NCI-H446 treated with DMSO at 0.1 percent for 48 hours (cell line): ENCODE measurements at regions not wholly inside any gene's neighbourhood (a gene's known extent, or its start where the extent isn't known, plus 50 kb on each side); places are given as distances from the start of the nearest gene placed in this dataset.
"Not testable (repeated sequence)": the region's sequence is repeated elsewhere in the genome, so short reads cannot be mapped to it uniquely, and the experiment has no call there.

Source experiments
- DNase-seq: peaks from one replicate; lab custom pipeline; 2025; lab: John Stamatoyannopoulos, UW

DNA sequence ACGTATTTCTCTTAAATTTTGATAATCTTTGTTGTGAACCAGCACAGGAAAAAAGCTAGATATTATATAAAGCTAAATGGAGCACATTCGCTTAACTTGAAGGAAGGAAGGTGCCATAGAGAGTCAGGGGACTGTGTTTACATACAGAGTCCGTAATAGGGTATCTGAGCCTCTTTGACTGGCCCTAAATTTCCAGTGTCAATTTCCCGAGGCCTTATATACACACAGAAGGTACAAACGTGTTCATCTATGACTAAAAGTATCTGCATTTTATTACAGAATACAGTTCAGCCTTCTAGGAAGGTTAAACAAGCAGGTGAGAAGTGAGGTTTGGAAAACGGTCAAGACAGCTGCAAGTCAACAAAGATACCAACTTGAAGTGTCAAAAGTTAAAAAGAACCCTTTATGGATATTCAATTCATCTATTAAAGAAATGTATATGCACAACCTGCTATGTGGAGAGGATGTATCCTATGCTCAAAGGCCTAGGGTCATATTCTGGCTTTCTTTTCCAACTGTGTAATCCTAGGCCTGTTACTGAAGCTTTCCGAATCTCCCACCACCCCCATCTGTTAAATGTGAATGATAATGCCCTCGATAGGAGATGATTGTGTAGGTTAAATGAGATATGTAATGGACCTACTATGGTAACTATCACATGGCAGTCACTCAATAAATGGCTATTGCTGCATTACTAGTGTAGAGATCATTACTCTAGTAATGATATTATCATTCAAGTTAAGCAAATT is 263.7 kb upstream of the MAF start:
- DNase-seq, result no peak

DNA sequence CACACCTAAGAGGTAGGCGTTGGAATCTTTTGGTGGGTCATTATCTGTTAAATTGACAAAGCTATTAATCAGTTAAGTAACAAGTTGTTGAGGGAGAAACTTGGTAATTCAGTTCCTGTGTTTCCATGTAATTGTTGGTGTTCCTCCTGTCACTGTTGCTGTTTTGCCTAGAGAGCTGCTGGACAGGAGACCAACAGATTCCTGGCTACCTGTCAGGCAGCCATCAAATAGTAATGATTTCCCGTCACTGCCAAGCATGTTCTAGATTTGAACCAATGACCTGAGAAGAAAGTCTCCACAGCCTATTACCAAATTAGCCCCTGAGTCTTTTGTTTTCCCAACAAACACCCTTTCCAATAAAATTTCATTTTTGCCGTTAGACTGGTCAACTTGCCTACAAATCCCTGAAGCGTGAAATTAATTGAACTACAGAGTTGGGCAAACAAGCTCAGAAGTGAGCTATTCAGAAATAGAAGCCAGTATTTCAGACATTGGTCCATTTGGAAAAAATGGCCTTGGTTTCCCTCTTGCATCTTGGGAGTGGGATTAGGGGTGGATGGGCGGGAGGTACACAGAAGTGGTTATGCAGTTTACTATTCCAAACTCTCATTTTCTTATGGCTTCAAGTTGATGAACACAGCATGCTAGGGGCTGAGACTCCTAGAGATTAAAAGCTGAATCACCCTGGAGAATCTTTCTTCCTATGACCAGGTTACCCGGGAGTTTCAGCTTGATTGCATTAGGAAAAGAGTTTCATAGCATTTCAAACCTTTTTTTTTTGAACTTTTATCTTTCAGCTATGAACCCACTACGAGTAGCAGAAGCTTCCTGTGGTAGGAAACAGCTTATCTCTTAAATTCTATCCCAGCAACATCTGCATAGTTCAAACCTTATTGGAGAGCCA is 262.8 kb upstream of the MAF start:
- DNase-seq, result no peak

DNA sequence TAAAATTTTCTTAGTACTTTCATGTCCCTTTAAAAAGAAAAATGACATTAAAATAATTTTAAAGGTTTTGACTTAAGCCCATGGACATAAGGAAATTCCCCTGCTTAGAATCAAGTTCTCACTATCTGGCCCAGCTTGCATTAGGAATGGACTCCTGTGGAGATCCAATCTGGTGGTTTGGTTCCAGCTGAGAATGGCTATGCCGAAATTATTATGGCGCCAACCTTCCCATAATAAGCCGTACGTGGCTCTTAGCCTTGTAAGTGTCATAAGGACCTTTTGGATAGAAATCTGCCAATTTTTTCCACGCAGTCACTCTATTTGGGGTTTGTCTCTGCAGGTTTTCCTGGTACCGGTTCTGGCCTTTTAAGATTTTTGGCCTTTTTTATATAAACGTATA is 262.1 kb upstream of the MAF start:
- DNase-seq, result no peak

DNA sequence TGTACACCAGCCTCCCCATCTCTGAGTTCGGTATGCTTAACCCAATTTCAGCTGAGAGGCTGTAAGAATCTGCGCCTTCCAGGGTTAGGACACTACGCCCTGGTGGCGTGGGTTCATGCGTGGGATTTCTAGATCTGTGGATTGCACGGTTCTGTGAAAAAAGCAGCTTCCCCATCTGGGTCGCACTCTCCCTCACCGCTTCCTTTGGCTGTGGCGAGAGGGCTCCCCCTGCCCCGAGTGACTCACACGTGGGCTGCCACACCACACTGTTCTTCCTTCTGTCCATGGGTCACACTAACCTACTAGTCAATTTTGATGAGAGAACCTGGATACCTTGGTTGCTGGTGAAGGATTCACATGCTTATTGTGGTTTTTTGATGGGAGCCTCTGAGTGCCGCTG is 256.0 kb upstream of the MAF start:
- no peak for DNase-seq

DNA sequence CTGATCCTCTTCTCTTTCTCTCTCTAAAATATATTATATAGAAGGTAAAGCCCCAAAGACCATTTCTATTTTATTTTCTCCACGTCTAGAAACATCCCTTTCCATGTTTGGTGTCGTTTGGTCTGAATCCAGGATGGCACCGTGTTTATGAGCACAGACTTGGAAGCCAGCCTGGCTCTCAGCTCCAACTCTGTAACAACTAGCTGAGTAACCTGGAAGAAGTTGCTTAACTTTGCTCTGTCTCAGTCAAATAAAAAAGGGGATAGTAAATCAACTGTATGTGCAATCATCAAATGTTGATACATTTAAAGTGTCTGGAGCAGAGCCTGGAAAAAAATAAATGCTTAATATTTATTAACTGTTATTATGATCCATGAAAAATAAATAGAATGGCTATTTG is 249.8 kb upstream of the MAF start:
- DNase-seq, result no peak

DNA sequence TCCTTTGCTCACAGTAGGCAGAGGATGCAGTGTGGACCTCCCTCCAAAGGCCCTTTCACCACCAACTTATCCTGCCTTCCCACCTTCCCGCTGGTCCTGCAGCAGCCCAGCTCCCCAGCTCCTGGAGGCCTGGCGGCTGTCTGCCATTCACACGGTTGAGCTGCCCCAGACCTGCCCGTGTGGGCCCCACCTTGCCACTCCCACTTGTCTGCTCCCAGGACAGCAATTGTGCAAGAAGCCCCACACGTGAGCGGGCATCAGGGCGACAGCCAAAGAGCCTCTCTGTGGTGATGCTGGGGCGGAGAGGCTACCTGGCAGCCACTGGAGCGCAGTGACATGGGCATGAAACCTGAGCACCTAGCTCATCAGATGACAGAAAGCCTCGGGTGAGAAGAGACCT is 248.6 kb upstream of the MAF start:
- no peak for DNase-seq

DNA sequence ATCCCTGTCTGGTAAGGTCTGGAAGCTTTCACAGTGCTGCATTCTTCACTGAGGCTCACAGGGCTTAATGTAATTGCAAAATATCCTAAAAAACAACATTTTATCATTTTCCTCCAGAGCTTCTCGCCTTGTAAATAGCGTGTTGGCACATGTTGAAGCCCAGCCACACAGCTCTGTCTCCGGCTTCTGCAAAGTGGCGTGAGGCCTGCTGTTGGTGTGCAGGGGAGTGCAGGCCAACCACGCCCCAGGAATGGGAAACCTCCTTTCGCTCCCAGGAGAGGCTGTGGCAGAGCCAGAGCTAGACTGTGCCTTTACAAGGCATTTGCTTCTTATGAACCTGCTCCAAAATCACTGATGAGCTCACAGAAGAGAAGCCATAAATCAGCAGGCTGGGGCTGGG is 248.2 kb upstream of the MAF start:
- no peak for DNase-seq

DNA sequence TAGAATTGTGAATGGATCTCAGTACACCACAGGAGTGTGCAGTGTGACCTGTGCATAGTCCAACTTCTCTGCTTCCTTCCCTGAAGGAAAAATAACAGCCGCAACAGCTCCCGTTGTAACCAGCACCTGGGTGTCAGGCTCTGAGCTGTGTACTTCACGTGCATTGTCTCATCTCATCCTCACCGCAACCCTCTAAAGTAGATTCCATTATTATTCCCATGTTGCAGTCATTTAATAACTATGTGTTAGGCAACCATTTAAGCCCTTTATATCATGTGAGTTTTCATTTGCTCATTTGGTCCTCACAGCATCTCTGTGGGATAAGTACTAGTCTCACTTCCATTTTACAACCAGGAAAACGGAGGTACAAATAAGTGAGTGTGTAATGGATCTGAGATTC is 247.0 kb upstream of the MAF start:
- DNase-seq, result no peak

DNA sequence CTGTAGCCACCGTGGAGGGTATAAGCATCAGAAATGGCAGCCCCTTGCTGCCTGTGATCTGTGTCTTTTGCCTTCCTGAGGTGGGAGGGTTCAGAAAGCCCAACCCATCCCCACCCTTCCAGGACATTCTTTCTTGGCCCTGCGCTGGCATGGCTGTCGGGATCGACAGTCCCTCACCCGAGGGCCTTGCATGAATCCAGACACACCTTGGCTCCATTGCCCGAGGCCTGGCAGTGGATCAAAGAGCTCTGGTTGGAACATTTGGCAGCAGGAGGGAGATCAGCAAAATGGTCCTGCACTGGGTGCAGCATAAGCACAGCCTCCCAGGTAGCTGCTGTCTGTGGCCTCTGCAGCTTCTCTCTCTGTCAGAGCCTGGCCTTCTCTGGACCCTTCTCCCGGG is 246.6 kb upstream of the MAF start:
- DNase-seq, result no peak

DNA sequence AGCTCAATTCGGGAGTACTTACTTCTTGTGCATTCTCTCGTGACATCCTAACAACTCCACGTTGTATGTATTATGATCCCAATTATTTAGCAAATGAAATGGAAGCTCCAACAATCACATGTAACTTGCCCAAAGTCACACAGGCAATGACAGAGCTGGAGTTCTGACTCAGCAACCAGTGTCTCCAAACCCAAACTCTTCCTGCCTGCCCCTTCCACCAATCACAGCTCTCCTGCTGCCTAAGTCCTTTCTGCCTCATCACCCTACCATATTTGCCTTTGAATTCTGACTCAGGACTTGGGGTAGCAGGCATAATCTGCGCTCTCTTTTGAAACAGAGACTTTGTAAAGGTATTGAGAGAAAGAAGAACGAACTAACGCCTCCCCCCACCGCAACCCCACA is 245.2 kb upstream of the MAF start:
- no peak for DNase-seq

DNA sequence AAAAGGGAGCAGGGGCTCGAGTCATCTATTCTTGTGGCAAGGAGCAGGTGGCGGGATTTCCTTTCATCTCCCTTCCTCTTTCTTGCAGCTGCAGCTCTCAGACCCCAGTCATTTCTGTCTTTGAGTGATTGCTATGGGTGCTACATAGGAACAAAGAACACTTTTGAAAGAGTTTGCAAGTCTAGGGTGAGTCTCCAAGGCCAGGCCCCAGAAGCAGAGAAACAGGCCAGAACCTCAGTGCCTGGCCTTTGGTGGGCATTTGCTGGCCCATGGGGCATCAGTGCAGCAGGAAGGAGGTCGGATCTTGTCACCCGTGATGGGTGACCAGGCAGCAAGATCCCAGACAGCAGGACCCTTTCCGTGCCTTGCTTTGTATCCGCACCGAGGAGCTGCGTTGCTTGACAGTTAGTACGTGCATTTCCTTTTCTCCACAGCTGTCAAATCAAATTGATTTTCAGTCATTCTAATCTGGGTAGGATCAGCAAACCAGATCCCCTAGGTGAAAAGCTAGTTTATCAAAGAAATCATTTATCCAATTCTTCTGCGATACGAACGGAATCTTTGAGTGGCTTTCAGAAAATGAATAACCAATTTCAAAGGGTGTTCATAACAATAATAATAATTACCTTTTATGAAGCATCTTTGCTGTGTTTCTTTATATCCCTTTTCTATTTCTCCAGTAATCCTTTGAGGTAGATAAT is 244.6 kb upstream of the MAF start:
- no peak for DNase-seq

DNA sequence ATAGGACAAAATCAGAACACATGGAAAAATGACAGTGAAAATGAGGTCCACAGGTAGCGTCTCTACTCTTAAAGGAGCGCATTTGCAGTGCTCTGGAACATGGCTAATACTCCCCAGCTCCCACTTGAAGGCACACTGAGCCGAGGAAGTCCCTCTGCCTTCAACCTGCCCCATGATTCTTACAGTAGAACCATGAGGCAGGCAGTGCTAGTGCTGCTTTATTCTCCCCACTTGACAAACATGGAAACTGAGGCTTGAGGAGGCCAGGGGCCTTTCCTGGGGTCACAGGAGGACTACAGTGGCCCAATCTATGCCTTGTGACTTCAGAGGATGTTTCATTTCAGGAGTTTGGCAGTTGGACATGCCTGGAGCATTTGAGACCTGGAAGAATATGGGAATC is 244.1 kb upstream of the MAF start:
- no peak for DNase-seq

DNA sequence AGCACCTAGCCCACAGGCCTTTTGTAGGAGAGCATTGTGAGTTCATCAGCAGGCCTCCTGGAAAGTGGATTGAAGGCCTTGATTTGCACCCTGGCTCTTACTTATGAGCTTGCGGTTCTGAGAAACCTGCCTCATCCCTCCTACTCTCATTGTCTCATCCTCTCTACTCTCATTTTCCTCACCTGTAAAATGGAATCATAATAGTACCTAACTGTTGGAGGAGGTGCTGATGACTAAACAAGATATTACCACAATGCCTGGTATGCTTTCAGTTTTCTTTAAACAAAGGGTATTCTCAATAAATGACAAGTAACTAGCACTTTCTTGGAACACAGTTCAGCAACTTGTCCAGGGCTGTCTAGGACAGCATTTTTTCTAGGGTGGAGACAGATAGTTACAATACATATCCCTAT is 243.1 kb upstream of the MAF start:
- no peak for DNase-seq

DNA sequence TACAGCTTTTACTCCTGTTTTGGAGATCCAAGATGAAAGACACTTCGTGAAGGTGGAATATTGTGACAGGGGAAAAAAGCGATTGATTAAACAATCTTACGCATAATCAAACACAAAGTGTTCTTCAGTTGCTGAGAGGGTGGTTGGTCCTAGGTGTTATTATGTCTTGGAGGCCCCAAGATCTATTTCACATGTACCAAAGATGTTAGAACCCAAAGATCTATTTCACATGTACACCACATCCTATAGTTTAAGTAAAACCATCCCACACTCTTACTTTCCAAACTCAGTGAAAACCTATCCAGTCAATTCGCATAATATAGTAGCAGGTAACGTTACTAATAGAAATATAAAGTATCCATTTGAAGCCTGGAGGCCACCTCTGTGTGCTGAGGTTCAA is 242.6 kb upstream of the MAF start:
- DNase-seq, result no peak

DNA sequence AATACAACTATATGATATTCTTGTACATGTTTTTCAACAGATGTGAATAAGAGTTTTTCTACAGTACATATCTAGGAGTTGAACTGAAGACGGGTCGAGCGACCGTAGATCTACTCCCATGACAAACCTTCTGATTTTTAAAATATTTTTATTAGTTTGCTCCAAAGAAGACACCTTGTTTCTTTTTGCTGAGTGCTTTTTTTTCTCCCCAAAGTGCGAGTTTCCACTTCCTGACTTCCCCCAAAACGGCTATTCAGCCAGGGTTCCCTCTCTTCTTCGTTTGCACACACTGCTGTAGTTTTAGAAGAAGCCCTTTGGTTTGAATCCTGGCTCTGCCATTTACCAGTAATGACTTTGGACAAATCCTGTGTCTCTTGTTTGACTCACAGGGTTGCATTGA is 241.7 kb upstream of the MAF start:
- no peak for DNase-seq

DNA sequence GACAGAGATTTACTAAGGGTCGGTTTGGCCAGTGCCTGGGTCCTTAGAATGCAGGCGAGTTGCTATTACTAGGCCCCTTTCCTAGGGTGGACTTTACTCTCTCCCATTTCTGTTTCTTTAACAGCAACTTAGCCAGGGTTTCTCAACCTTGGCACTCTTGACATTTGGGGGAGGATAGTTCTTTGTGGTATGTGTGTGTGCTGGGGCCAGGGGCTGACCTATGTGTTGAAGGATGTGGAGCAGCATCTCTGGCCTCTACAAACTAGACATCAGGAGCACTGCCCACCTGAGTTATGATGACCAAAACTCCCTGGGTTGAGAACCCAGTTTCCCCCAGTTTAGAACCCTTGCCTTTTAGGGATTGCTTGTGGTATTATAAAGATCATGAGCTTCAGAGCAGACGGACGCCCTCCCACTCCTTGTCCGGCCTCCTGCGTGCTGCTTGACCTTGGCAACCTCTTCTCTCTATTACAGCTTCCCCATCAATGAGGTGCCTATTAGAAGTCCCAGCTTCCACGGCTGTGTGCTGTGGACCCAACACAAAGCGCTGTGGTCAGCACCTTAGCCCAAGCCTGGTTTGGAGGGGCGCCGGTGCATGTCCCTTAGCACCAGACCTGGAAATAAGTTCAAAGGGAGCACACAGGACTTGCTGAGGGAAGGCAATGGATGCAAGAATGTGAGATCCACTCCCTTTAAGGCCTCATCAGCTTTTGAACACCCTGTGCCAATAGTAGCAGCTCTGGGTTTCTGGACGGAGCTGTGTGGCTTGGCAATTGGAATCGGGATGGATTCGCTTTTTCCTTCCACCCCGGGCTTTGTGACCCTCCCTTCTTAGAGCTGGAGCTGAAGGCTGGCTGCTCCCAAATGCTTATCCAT is 239.2 kb upstream of the MAF start:
- no peak for DNase-seq

DNA sequence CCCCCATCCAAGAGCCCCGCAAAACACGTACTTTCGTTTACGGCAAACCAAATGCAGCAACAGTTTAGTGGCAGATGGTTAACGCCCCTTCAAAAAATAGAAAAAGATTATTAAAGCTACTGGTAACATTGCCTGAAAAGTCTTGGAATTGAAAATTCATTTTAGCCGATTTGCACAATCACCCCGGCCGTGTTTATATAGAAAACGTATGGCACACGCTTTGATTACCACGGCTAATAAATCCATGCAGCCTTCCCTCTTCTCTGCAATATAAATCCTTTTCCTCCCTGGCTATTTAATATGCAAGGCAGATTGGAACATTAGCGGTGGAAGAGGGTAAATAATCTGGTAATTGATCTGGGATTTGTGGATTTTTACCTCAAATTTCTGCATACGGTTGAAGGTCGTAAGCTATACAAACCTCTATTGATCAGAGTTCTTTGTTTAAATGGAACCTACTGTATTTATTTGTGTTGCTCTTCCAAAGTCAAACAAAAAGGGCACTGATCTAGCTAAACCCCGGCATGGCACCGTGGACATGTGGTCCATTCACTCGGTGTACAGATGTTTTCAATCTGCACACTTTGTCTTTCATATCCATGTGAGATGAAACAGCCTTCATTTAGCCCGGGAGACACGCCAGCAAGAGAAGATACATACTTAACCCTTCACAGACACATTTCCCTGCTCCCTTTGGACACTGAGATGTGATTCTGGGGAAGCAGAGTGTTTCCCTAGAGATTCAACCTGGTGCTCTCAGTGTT is 238.1 kb upstream of the MAF start:
- no peak for DNase-seq

DNA sequence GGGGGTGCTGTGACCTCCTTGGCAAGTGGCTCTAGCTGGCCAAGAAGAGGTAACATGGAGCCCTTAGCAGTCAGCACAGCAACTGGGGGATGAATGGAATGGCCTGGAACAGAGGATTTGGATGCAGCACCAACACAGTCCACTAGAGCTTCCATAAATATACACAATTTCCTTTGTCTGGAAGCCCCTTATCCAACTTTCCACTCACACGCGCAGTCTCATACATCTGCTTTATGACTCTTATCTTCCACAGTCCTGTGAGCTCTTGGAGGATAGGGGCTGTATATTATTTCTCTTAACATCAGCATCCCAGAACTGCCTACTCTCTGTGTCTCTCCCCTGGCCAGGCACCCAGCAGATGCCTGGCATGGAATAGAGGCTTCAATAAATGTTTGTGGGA is 235.6 kb upstream of the MAF start:
- no peak for DNase-seq

DNA sequence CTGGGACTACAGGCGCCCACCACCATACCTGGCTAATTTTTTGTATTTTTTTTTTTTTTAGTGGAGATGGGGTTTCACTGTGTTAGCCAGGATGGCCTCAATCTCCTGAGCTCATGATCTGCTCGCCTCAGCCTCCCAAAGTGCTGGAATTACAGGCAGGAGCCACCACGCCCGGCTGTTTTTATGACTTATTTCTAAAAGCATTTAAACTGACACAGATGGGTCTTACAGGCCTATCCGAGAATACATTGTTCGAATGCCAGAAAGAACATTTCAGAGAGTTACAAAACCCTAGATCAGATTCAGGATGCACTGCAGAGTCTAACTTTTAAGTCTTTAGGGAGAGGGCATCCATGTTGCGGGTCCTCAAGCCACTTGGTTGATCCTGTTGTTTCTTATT is 234.7 kb upstream of the MAF start:
- no peak for DNase-seq

DNA sequence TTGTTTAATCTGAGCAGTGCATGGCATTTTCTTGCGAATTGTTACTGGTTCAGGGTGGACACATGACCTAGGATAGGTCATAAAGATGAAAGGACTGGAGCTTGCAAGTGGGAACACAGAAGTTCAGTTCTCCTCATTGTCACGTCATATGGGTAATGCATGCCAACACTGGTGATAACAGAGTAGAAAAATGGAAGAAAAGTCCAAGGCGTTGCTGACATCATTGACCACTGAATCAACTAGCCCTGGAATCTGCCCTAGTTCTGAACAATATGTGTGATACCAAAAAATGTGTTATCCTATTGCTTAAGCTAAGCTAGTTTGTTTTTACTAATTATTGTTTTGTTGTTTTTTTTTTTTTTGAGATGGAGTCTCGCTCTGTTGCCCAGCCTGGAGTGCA is 234.2 kb upstream of the MAF start:
- no peak for DNase-seq

DNA sequence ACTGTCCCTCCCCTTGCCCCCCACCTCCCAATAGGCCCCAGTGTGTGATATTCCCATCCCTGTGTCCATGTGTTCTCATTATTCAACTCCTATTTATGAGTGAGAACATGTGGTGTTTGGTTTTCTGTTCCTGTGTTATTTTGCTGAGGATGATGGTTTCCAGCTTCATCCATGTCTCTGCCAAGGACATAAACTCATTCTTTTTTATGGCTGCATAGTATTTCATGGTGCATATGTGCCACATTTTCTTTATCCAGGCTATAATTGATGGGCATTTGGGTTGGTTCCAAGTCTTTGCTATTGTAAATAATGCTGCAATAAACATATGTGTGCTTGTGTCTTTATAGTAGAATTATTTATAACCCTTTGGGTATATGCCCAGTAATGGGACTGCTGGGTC is 233.5 kb upstream of the MAF start:
- DNase-seq, result not testable (repeated sequence)
